Spinal cord (tissue), 9 donors: ENCODE measurements at regions not wholly inside any gene's neighbourhood (a gene's known extent, or its start where the extent isn't known, plus 50 kb on each side); places are given as distances from the start of the nearest gene placed in this dataset.

Source experiments
- DNase-seq, 6 donors: peaks; one replicate each; pipeline versions ENCODE4 v3.0.0 to v3.0.0-alpha.2; 2013 to 2015; ENCODE audit warnings: low spot score in 6 of 6, low read depth in 4 of 6
- H3K27ac ChIP-seq: one replicate; pipeline ENCODE4 v1.5.1; 2013; ENCODE audit warnings: low read depth, low read length, control low read depth
- H3K27me3 ChIP-seq: one replicate; pipeline ENCODE4 v1.6.1; 2013; ENCODE audit warnings: low read length; ENCODE audit not compliant: control insufficient read depth, insufficient read depth
- H3K36me3 ChIP-seq: one replicate; pipeline ENCODE4 v1.6.1; 2013; ENCODE audit warnings: low read length; ENCODE audit not compliant: control insufficient read depth, insufficient read depth
- H3K4me1 ChIP-seq: one replicate; pipeline ENCODE4 v1.6.1; 2013; ENCODE audit warnings: low read length; ENCODE audit not compliant: control insufficient read depth, insufficient read depth
- H3K4me3 ChIP-seq: one replicate; pipeline ENCODE4 v1.5.1; 2013; ENCODE audit warnings: low read depth, low read length, control low read depth
- H3K9me3 ChIP-seq: one replicate; pipeline ENCODE4 v1.6.1; 2013; ENCODE audit warnings: low read length; ENCODE audit not compliant: control insufficient read depth, insufficient read depth
- WGBS: methylation state at CpG from one replicate; pipeline ENCODE4 v1.1.5; 2013; ENCODE audit warnings: missing lambda C conversion rate; ENCODE audit not compliant: insufficient coverage; 5-methylcytosine and 5-hydroxymethylcytosine counted together
- donor health status: healthy.

DNA sequence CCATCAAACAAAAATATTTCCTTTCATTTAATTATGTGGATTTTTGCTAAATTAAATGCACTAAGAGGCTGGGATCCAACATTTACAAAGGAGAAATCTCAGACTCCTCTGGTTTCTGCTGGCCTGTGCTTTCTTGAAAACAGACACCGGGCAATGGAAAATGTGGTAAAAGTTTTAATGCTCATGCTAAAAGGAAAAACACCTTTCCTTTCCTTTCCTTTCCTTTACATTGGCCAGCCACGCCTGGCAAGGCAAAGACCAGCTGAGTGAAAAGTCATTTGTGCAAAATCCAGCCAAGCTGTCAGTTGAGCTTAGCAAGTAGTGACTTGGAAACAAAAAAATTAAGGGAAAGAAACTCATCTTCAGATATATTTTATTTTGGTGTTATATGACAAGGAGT, 240.3 kb downstream of the LACC1 start:
- peak in 1 of 6 donors; percentile 46 for DNase-seq
- Histone ChIP-seq H3K27ac (no peak overlapping the region), H3K4me3 (no peak overlapping the region), H3K27me3 (no peaks in the 10 kb centered on the region), H3K9me3 (peaks cover 4% of the 10 kb centered on the region), H3K4me1 (peaks cover 13% of the 10 kb centered on the region), H3K36me3 (no peaks in the 10 kb centered on the region)
- no CpG with 5 or more reads among the region's 2 CpGs for WGBS

DNA sequence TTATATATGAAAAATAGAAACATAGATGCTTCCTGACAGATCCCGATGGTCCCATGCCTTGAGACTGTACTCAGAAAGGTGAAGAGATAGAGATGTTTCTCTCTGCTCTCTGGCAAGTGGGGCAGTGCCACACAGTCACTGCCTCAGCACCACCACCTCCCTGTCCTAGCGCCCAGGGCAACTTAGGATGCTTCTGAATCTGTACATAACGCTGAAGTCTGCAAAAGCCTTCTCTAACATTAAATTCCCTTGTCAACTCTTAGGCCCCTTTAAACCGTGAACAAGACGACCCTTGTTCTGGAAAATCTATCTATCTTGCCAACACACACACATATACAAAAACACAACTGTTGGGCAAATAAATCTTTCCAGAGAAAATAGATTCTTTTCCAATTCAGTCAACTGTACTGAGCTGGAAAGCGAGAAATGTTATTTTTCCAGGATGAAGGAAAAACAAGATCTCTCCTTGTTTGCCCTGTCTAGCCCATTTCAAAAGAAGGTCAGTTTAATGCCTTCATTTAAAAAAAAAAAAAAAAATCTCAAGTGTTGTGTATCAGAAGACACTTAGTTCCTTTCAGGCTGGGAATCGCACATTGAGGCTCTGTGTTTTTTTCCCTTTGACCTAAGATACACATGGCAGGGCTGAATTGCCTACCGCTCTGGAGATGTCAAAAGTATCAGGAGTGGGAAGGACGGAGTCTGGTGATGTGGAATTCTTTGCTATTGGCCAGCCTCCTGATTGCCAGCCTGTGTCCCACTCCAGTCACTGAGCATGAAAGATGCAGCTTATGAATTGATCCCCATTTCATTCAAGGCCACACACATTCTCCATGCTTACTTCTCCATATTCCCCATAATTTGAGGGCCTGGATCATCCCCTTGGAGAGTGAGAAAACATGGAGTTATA, 241.4 kb downstream of the LACC1 start:
- Histone ChIP-seq H3K27me3 (no peaks in the 10 kb centered on the region), H3K36me3 (no peaks in the 10 kb centered on the region), H3K9me3 (peaks cover 4% of the 10 kb centered on the region), H3K4me1 (peaks cover 13% of the 10 kb centered on the region), H3K4me3 (no peak overlapping the region), H3K27ac (peak overlapping the region; percentile 79)
- DNase-seq = peak; percentile 42 to 85 (median 58)
- 41% methylated on average over 6 of the region's 9 CpGs for WGBS

- H3K27ac ChIP-seq = no peak overlapping the region
- H3K4me1 ChIP-seq = peaks cover 11% of the 10 kb centered on the region
- WGBS = no CpG with 5 or more reads among the region's 1 CpG
- H3K36me3 ChIP-seq = no peaks in the 10 kb centered on the region
- no peak overlapping the region for H3K4me3 ChIP-seq
- H3K9me3 ChIP-seq = peaks cover 4% of the 10 kb centered on the region
- no peaks in the 10 kb centered on the region for H3K27me3 ChIP-seq
- DNase-seq = no peak
Observed at GRCh38 chr13:44124352-44124751, 244.6 kb downstream of the LACC1 start.

DNA sequence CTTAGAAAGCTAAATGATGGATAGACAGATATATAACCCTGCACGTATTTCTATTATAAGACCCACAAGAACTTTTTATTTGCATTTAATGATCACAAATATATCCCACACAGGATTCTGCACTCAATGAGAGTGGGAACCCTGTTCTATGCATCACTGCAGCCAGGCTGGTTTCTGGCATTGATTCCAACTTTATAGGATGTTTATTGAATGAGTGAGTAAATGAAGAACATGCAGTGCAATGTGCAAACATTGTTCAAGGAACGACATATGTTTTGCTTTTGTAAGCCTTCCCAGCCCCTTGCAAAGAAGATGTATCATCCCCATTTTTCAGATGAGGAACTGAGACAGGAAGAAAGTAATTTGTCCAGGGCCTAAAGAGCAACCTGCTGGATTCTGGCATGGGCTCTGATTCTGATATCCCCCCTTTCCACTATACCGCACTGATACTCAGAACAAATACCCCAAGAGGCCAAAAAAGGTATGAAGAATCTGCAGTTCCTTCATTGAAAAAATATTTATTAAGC, 246.3 kb downstream of the LACC1 start:
- Histone ChIP-seq H3K4me1 (peaks cover 3% of the 10 kb centered on the region), H3K9me3 (peaks cover 4% of the 10 kb centered on the region), H3K36me3 (no peaks in the 10 kb centered on the region), H3K27ac (no peak overlapping the region), H3K4me3 (no peak overlapping the region), H3K27me3 (no peaks in the 10 kb centered on the region)
- DNase-seq = no peak
- no CpG with 5 or more reads among the region's 3 CpGs for WGBS

DNA sequence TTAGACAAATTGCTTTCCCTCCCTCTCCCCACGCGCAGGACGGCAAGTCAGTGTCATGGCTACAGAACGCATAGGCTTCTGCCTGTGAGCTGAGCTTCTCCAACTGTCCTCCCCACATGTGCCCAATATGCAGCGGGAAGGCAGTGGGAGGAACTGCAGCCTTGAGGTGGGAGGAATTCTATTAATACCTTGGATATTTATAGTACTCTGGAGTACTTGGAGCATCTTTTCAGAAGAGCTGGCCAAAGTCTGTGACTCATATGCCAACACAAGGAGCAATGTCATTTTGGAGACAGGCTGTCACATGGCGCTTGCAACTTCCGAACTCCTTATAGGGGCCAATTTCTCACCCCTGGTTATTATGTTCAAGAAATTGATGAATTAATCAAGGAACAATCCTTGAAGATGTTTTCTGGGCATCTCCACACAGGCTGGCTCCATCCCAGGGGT, 245.0 kb upstream of the SERP2 start:
- H3K4me1 ChIP-seq = no peaks in the 10 kb centered on the region
- H3K9me3 ChIP-seq = no peaks in the 10 kb centered on the region
- peak in 2 of 6 donors; percentile 22 to 66 for DNase-seq
- 80% methylated on average over 4 of the region's 7 CpGs for WGBS
- no peaks in the 10 kb centered on the region for H3K27me3 ChIP-seq
- no peak overlapping the region for H3K27ac ChIP-seq
- H3K4me3 ChIP-seq = no peak overlapping the region
- no peaks in the 10 kb centered on the region for H3K36me3 ChIP-seq

- no peaks in the 10 kb centered on the region for H3K4me1 ChIP-seq
- WGBS = 86% methylated on average over 1 of the region's 2 CpGs
- no peaks in the 10 kb centered on the region for H3K9me3 ChIP-seq
- no peak overlapping the region for H3K4me3 ChIP-seq
- H3K27me3 ChIP-seq = no peaks in the 10 kb centered on the region
- no peak overlapping the region for H3K27ac ChIP-seq
- no peak for DNase-seq
- H3K36me3 ChIP-seq = no peaks in the 10 kb centered on the region
Observed at GRCh38 chr13:44129418-44129817, 244.2 kb upstream of the SERP2 start.

GRCh38 chr13:44131069-44131614, 242.5 kb upstream of the SERP2 start:
- Histone ChIP-seq H3K4me1 (no peaks in the 10 kb centered on the region), H3K36me3 (no peaks in the 10 kb centered on the region), H3K4me3 (no peak overlapping the region), H3K27ac (no peak overlapping the region), H3K27me3 (no peaks in the 10 kb centered on the region), H3K9me3 (no peaks in the 10 kb centered on the region)
- no CpG with 5 or more reads among the region's 5 CpGs for WGBS
- DNase-seq = no peak

GRCh38 chr13:44132710-44133109, 240.9 kb upstream of the SERP2 start:
- Histone ChIP-seq H3K9me3 (no peaks in the 10 kb centered on the region), H3K4me1 (no peaks in the 10 kb centered on the region), H3K36me3 (no peaks in the 10 kb centered on the region), H3K27me3 (no peaks in the 10 kb centered on the region), H3K4me3 (no peak overlapping the region), H3K27ac (no peak overlapping the region)
- WGBS = no CpG with 5 or more reads among the region's 6 CpGs
- no peak for DNase-seq

DNA sequence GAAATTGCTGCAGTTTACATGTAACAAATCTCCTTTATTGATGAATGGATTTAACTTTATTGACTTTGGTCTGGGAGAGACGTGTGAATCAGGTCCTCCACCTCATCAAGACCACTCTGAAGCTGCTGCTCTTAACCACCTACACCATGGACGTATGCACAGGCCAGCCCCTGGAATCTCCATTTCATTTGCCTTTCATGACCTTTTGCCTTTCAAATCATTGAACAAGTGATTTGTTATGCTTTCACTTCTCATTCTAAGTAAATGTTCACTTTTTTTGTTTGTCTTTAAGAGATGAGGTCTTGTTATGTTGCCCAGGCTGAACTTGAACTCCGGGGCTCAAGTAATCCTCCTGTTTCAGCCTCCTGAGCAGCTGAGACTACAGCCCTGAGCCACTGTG, 240.0 kb upstream of the SERP2 start:
- Histone ChIP-seq H3K27me3 (no peaks in the 10 kb centered on the region), H3K4me3 (no peak overlapping the region), H3K36me3 (no peaks in the 10 kb centered on the region), H3K4me1 (no peaks in the 10 kb centered on the region), H3K27ac (no peak overlapping the region), H3K9me3 (no peaks in the 10 kb centered on the region)
- no peak for DNase-seq
- 100% methylated on average over 2 of the region's 3 CpGs for WGBS

DNA sequence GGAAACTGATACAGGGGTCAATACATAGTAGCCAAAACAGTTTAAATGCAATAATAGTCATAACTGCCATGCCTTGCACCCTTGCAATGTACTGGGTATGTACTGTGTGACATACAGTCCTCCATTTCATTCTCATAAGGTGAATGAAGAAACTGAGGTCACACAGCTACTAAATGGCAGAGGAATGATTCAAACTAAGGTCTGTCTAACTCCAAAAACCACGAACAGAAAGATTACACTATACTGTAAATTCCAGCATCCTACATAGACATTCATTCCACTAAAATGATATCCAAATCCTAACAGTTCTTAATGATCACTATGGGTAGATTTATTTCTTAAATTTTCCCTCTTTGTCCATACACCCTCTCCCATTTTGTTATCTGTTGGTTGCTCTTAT, 238.1 kb upstream of the SERP2 start:
- Histone ChIP-seq H3K9me3 (no peaks in the 10 kb centered on the region), H3K36me3 (no peaks in the 10 kb centered on the region), H3K27ac (no peak overlapping the region), H3K27me3 (no peaks in the 10 kb centered on the region), H3K4me1 (no peaks in the 10 kb centered on the region), H3K4me3 (no peak overlapping the region)
- WGBS = no CpG with 5 or more reads among the region's 1 CpG
- no peak for DNase-seq
